Activated naive CD4-positive, alpha-beta T cell treated with anti-CD3 and anti-CD28 coated beads, Interleukin-2, amount 10 ng/mL, durations not matched to agents 7 days and 5 days (primary cell): ENCODE measurements at regions not wholly inside any gene's neighbourhood (a gene's known extent, or its start where the extent isn't known, plus 50 kb on each side); places are given as distances from the start of the nearest gene placed in this dataset.

Source experiments
- CTCF ChIA-PET: fragments of 350-600 bp; sonication (Branson Sonifier 250); formaldehyde crosslinking; loops from one replicate; lab custom pipeline; 2021; ENCODE audit warnings: antibody characterized with exemption; lab: Charles Lee
- DNase-seq: peaks from one replicate; pipeline ENCODE4 v3.0.0-alpha.2; 2020
- H3K27ac Mint-ChIP-seq: one replicate; pipeline ENCODE4 v1.8.0; 2021; ENCODE audit warnings: mild to moderate bottlenecking, moderate library complexity, mixed read lengths
- H3K27me3 Mint-ChIP-seq: one replicate; pipeline ENCODE4 v1.8.0; 2021; ENCODE audit warnings: mild to moderate bottlenecking, mixed read lengths
- H3K36me3 Mint-ChIP-seq: one replicate; pipeline ENCODE4 v1.8.0; 2021; ENCODE audit warnings: mixed read lengths
- H3K4me1 Mint-ChIP-seq: one replicate; pipeline ENCODE4 v1.8.0; 2021; ENCODE audit warnings: mixed read lengths
- H3K4me3 Mint-ChIP-seq: one replicate; pipeline ENCODE4 v1.8.0; 2021; ENCODE audit warnings: mild to moderate bottlenecking, moderate library complexity, mixed read lengths
- H3K9me3 Mint-ChIP-seq: one replicate; pipeline ENCODE4 v1.8.0; 2021; ENCODE audit warnings: mixed read lengths

DNA sequence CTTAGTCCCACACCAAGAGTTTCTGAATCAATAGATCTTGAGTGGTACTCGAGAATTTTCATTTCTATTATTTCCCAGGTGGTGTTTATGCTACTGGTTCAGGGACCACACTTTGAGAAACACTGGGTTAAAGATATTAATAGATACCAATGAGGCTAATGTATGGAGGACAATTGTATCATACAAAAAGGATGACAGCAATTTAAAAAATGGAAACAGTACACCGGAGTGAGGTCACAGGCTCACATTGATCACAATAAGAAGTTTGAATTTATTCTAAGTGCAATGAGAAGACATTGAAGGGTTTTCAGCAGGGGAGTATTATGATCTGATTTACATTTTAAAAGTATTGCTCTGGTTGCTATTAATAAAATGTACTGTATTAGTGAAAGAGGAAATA, 488.3 kb downstream of the PCDH17 start:
- no peak for DNase-seq
- H3K27ac Mint-ChIP-seq, result no peak overlapping the region
- no peak overlapping the region for H3K4me3 Mint-ChIP-seq
- peaks cover 4% of the 10 kb centered on the region for H3K9me3 Mint-ChIP-seq
- H3K4me1 Mint-ChIP-seq, result no peaks in the 10 kb centered on the region
- H3K36me3 Mint-ChIP-seq, result no peaks in the 10 kb centered on the region
- no peaks in the 10 kb centered on the region for H3K27me3 Mint-ChIP-seq
- CTCF ChIA-PET, result no interaction called here

DNA sequence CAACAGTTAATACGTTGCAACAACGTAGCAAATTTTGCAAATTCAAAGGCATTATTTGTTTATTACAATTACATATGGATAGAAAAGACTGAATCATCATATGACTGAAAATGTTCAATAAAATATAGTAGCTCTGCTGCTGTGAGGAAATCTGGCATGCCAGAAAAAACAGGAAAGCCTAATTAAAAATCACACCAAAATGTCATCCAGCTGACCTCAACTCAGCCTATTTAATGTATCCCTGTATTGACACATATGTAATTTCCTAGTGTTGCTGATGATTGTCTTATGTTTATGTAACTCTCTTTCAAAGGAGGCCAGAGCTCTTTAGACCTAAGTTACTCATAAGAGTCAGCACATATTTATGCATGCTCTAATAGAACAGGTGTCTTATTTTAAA, 495.0 kb downstream of the PCDH17 start:
- no peak overlapping the region for H3K27ac Mint-ChIP-seq
- DNase-seq, result no peak
- no peaks in the 10 kb centered on the region for H3K4me1 Mint-ChIP-seq
- peaks cover 9% of the 10 kb centered on the region for H3K9me3 Mint-ChIP-seq
- no peak overlapping the region for H3K4me3 Mint-ChIP-seq
- H3K27me3 Mint-ChIP-seq, result no peaks in the 10 kb centered on the region
- CTCF ChIA-PET, result no interaction called here
- H3K36me3 Mint-ChIP-seq, result no peaks in the 10 kb centered on the region

DNA sequence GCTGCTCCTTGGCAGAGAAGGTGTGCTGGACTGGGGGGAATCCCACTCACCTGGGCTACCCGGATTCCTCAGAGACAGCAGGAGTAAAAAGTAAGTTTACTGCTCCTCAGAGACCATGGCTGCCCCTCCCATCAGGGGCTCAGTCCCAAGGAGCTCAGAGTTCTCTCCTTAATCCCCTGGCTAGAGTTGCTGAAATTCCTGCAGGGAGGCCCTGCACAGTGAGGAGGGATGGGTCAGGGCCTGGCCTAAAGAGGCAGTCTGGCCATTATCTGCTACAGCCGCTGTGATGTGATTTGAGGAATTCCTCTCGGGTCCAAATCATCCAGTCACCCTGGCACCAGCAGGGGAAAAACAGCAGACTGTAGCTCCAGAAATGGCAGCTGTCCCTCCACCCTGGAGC, 502.5 kb downstream of the PCDH17 start:
- no peaks in the 10 kb centered on the region for H3K27me3 Mint-ChIP-seq
- DNase-seq, result no peak
- H3K36me3 Mint-ChIP-seq, result no peaks in the 10 kb centered on the region
- H3K27ac Mint-ChIP-seq, result no peak overlapping the region
- no peak overlapping the region for H3K4me3 Mint-ChIP-seq
- CTCF ChIA-PET, result no interaction called here
- no peaks in the 10 kb centered on the region for H3K4me1 Mint-ChIP-seq
- peaks cover 25% of the 10 kb centered on the region for H3K9me3 Mint-ChIP-seq

DNA sequence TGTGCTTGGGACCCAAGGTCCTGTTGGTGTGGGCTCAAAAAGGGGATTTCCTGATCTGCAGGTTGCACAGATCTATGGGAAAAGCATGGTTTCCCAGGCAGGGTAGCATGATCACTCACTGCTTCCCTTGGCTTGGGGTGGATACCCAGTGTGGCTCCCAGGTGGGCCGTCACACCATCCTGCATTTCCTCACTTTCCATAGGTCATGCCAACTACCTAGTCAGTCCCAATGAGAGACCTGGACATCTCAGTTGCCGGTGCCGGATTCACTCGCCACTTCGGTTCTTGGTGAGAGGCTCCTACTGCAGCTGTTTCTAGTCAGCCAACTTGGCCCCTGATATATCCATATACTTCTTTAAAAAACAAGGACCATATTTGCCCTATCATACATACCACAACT, 503.0 kb downstream of the PCDH17 start:
- DNase-seq, result no peak
- Mint-ChIP-seq H3K9me3 (peaks cover 25% of the 10 kb centered on the region), H3K4me1 (no peaks in the 10 kb centered on the region), H3K36me3 (no peaks in the 10 kb centered on the region), H3K27ac (no peak overlapping the region), H3K27me3 (no peaks in the 10 kb centered on the region), H3K4me3 (no peak overlapping the region)
- CTCF ChIA-PET, result no interaction called here

DNA sequence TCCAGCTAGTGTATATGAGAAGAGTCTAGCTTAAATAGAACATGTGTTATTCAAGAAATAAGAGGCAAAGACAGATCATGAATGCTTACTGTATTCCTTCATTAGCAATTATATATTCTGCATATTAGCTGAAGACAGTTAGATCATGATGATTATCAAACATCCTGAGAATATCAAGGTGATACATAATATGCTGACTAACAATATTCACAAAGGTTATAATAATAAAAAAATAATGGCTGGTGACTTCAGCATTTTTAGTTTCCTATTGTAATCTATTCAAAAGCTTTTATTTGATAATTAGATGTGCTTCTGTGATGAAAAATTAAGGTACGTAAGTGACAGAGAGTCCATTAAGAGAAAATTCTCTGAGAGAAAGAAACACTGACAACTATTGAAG, 511.4 kb downstream of the PCDH17 start:
- Mint-ChIP-seq H3K27me3 (no peaks in the 10 kb centered on the region), H3K9me3 (peaks cover 9% of the 10 kb centered on the region), H3K27ac (no peak overlapping the region), H3K4me1 (no peaks in the 10 kb centered on the region), H3K4me3 (no peak overlapping the region), H3K36me3 (no peaks in the 10 kb centered on the region)
- DNase-seq, result no peak
- CTCF ChIA-PET, result no interaction called here

DNA sequence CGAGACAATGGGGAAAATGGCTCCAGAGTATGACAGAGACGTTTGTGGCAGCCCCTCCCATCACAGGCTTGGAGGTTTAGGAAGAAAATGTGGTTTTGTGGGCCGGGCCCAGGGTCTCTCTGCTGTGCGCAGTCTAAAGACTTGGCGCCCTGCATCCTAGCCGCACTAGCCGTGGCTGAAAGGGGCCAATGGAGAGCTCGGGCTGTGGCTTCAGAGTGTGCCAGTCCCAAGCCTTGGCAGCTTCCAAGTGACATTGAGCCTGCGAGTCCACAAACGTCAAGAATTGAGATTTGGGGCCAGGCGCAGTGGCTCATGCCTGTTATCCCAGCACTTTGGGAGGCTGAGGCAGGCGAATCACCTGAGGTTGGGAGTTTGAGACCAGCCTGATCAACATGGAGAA, 513.1 kb downstream of the PCDH17 start:
- CTCF ChIA-PET, result no interaction called here
- Mint-ChIP-seq H3K36me3 (no peaks in the 10 kb centered on the region), H3K27ac (no peak overlapping the region), H3K27me3 (no peaks in the 10 kb centered on the region), H3K4me3 (no peak overlapping the region), H3K4me1 (no peaks in the 10 kb centered on the region), H3K9me3 (peaks cover 9% of the 10 kb centered on the region)
- DNase-seq, result no peak

DNA sequence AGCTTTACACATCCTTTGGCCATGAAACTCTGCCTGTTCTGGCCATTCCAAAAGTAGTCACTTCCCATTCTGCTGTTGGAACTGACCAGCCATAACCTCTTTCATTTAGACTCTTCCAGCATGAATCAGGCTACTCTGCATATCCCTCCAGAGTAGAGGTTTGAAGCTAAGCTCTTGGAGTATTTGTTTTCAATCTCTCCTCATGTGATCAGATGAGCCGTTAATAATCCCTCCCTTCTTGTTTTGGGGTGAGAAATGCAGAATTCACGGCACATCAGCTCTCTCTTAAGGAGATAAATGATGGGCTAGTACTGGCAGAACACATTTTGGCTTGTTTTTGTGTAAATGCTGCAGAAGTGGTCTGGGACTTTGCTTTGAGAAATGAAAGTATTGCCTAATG, 519.9 kb downstream of the PCDH17 start:
- CTCF ChIA-PET, result no interaction called here
- no peak overlapping the region for H3K4me3 Mint-ChIP-seq
- H3K27me3 Mint-ChIP-seq, result no peaks in the 10 kb centered on the region
- H3K9me3 Mint-ChIP-seq, result no peaks in the 10 kb centered on the region
- H3K27ac Mint-ChIP-seq, result no peak overlapping the region
- no peaks in the 10 kb centered on the region for H3K36me3 Mint-ChIP-seq
- no peaks in the 10 kb centered on the region for H3K4me1 Mint-ChIP-seq
- DNase-seq, result no peak

DNA sequence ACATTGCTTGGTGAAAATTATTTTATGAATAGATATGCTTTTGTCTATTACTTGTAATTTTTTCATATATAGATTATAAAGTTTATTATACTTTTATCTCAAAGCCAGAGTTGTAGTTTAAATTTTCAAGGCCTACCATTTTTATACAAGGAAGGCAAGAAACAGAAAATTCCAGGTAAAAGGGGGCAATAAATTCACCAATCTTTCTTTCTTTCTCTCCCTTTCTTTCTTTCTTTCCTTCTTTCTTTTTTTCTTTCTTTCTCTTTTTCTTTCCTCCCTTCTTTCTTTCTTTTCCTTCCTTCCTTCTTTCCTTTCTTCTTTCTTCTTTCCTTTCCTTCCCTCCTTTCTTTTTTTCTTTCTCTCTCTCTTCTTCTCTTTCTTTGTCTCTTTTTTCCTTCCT, 529.4 kb downstream of the PCDH17 start:
- DNase-seq, result no peak
- Mint-ChIP-seq H3K4me3 (no peak overlapping the region), H3K4me1 (no peaks in the 10 kb centered on the region), H3K27me3 (no peaks in the 10 kb centered on the region), H3K9me3 (peaks cover 4% of the 10 kb centered on the region), H3K36me3 (no peaks in the 10 kb centered on the region), H3K27ac (no peak overlapping the region)
- CTCF ChIA-PET, result no interaction called here

DNA sequence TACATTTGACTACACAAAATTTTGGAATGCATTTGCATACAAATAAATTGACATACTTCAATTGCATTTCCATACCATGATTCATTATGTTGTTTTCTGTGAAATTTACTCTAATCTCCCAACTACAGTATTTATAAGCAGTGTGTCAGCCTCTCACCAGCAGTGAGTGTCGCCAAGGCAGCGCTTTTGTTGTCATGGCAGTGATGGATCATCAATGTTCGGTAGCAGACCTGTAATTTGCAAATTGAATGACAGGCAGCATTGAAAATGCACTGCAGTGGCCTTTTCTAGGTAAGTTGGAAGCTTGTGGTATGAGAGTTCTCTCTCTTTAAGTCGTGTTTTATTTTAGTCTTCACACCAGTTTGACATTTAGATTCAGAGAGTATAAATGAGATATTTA, 534.1 kb downstream of the PCDH17 start:
- no peaks in the 10 kb centered on the region for H3K27me3 Mint-ChIP-seq
- DNase-seq, result no peak
- no peaks in the 10 kb centered on the region for H3K36me3 Mint-ChIP-seq
- H3K4me3 Mint-ChIP-seq, result no peak overlapping the region
- H3K4me1 Mint-ChIP-seq, result no peaks in the 10 kb centered on the region
- no peak overlapping the region for H3K27ac Mint-ChIP-seq
- H3K9me3 Mint-ChIP-seq, result no peaks in the 10 kb centered on the region
- CTCF ChIA-PET, result no interaction called here

DNA sequence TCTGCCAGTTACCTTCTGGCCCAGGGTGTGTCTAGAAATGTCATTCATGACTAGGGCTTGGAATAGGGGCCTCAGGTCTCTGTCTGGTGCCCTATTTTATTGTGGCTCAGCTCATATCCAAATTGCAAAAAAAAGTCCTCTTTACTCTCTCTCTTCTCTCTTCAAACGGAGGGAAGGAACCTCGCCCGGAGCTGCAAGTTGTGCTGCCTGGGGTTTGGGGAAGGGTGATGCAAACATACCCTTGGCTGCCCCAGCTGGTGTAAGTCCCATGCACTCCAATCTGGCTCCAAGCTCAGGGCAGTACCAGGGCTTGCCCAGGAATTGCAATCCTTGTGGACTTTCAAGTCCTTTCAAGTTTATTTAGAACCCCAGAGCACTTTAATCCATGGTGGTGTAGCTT, 549.6 kb downstream of the PCDH17 start:
- peaks cover 21% of the 10 kb centered on the region for H3K9me3 Mint-ChIP-seq
- no peak overlapping the region for H3K27ac Mint-ChIP-seq
- H3K4me3 Mint-ChIP-seq, result no peak overlapping the region
- H3K36me3 Mint-ChIP-seq, result no peaks in the 10 kb centered on the region
- CTCF ChIA-PET, result no interaction called here
- no peaks in the 10 kb centered on the region for H3K4me1 Mint-ChIP-seq
- DNase-seq, result no peak
- no peaks in the 10 kb centered on the region for H3K27me3 Mint-ChIP-seq

DNA sequence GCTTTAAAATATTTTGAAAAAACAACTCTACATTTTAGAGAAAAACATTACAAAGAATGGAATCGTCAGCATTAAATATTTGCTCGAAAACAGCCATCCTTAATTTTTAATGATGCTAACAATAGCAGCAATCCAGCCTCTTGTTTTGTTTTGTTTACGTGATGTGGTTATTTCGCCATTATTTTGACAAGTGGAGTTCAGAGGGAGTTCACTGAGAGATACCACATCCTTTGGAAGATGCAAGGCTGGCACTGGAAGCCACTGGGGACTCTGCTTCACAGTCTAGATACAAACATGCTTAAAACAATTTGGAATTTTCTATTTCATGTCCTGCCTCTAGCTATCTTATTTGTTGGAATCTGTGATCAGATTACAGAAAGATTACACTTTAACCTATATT, 556.3 kb downstream of the PCDH17 start:
- Mint-ChIP-seq H3K27me3 (no peaks in the 10 kb centered on the region), H3K36me3 (no peaks in the 10 kb centered on the region), H3K9me3 (peaks cover 13% of the 10 kb centered on the region), H3K4me3 (no peak overlapping the region), H3K4me1 (no peaks in the 10 kb centered on the region), H3K27ac (no peak overlapping the region)
- CTCF ChIA-PET, result no interaction called here
- no peak for DNase-seq

DNA sequence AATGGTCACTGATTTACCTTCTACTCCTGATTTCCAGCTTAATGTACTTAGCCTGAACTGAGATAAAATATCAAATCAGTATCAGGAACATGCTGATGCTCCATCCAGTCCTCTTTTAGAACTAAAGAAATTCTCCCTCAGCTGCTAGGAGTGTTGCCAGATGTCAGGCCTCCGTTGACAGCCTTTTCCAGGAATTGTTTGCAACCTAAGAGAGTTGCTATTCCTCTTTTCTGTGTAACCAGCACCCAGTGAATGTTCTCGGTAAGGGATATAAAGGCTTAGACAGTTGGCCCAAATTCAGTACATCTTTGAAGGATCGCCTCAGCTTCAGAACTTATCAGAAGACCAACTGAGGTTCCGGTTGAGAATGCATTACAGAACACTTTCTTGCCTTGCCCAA, 559.0 kb downstream of the PCDH17 start:
- Mint-ChIP-seq H3K4me1 (no peaks in the 10 kb centered on the region), H3K4me3 (no peak overlapping the region), H3K9me3 (peaks cover 8% of the 10 kb centered on the region), H3K27ac (no peak overlapping the region), H3K27me3 (no peaks in the 10 kb centered on the region), H3K36me3 (no peaks in the 10 kb centered on the region)
- CTCF ChIA-PET, result no interaction called here
- DNase-seq, result no peak

DNA sequence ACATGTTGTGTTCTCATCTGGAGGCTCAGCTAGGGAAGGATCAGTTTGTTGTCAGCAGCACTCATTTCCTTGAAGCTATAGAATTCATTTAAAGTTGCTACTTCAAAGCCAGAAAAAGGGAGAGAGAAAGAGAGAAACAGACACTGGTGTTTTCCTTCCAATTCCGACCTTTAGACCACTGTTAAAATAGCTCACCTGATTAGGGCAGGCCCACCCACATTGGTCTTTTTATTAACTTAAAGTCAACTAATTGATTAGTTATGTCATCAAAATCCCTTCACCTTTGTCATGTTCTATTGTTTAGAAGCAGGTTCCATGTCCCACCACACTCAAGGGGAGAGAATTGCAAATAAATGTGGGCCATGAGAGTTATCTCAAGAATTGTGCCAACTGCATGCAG, 560.2 kb downstream of the PCDH17 start:
- CTCF ChIA-PET, result no interaction called here
- H3K36me3 Mint-ChIP-seq, result no peaks in the 10 kb centered on the region
- H3K4me3 Mint-ChIP-seq, result no peak overlapping the region
- no peak overlapping the region for H3K27ac Mint-ChIP-seq
- no peaks in the 10 kb centered on the region for H3K4me1 Mint-ChIP-seq
- peaks cover under 1% of the 10 kb centered on the region for H3K9me3 Mint-ChIP-seq
- no peaks in the 10 kb centered on the region for H3K27me3 Mint-ChIP-seq
- no peak for DNase-seq

DNA sequence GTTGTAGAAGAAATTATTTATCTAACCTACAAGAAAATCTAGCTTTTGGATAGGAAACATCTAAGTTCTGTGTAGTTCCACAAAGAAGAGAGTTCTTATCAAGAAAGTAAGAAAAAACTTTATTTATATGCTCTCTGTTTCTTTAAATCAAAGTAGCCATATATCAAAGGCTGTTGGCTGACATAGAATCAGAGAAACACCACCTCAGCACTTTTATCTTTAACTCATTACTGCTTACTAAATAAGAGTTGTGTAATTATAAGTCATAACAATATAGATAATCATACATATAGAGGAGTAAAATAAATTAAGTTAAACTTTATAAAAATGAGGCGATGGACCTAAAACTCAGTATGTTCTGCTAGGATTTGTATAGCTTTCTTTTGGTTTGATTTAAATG, 570.6 kb downstream of the PCDH17 start:
- DNase-seq, result no peak
- Mint-ChIP-seq H3K9me3 (peaks cover 4% of the 10 kb centered on the region), H3K27ac (no peak overlapping the region), H3K36me3 (no peaks in the 10 kb centered on the region), H3K4me1 (no peaks in the 10 kb centered on the region), H3K4me3 (no peak overlapping the region), H3K27me3 (no peaks in the 10 kb centered on the region)
- CTCF ChIA-PET, result no interaction called here

DNA sequence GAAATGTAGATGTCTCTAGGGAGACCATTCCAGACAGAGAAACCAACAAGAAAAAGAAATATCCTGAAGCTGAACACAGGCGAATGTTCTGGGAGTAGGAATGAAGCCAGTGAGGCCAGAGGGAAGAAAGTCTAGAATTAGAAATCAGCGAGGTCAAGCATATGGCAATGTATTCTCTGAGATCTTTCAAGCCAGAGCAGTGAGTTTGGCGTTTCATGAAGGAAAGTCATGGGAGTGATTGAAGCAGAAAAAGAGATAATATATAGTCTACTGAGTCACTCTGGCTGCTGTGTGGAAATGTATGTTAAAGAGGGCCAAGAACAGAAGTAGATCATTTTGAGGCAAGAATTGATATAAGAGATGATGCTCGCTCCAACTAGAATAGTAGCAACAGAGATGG, 576.0 kb downstream of the PCDH17 start:
- Mint-ChIP-seq H3K36me3 (no peaks in the 10 kb centered on the region), H3K9me3 (peaks cover 4% of the 10 kb centered on the region), H3K4me1 (no peaks in the 10 kb centered on the region), H3K27me3 (no peaks in the 10 kb centered on the region), H3K27ac (no peak overlapping the region), H3K4me3 (no peak overlapping the region)
- CTCF ChIA-PET, result no interaction called here
- no peak for DNase-seq

DNA sequence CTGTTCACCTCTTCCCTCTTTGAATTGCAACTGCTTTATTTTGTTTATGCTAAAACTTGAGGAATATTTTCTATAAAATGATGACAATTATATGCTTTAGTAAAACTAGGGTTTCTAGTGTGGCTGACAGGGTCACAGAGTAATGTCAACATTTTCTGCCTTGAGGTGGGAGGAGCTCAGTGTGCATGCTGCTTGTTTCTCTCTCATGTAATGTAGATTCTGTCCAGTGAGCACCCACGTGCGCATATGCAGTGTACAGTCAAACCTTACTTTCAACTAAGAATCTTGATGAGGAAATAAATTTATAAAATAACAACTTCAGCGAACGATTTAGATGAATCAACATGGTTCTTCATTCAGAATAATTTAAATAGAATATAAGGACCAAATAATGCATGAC, 603.9 kb downstream of the PCDH17 start:
- no peak for DNase-seq
- CTCF ChIA-PET, result no interaction called here
- H3K4me3 Mint-ChIP-seq, result no peak overlapping the region
- H3K27me3 Mint-ChIP-seq, result no peaks in the 10 kb centered on the region
- H3K36me3 Mint-ChIP-seq, result no peaks in the 10 kb centered on the region
- H3K4me1 Mint-ChIP-seq, result no peaks in the 10 kb centered on the region
- H3K27ac Mint-ChIP-seq, result no peak overlapping the region
- peaks cover 6% of the 10 kb centered on the region for H3K9me3 Mint-ChIP-seq
